Retina (tissue), 1 donor: ENCODE measurements at regions not wholly inside any gene's neighbourhood (a gene's known extent, or its start where the extent isn't known, plus 50 kb on each side); places are given as distances from the start of the nearest gene placed in this dataset.
"Not testable (repeated sequence)": the region's sequence is repeated elsewhere in the genome, so short reads cannot be mapped to it uniquely, and the experiment has no call there.

ENCODE experiments used
- DNase-seq: peaks from one replicate; pipeline ENCODE4 v3.0.0-alpha.2; 2016

GRCh38 chrX:45982958-45983727, 562.1 kb downstream of the ZNF674 start:
- DNase-seq, result not testable (repeated sequence)

- no peak for DNase-seq
These were observed 564.5 kb downstream of the ZNF674 start for GRCh38 chrX:45980726-45981125.

DNA sequence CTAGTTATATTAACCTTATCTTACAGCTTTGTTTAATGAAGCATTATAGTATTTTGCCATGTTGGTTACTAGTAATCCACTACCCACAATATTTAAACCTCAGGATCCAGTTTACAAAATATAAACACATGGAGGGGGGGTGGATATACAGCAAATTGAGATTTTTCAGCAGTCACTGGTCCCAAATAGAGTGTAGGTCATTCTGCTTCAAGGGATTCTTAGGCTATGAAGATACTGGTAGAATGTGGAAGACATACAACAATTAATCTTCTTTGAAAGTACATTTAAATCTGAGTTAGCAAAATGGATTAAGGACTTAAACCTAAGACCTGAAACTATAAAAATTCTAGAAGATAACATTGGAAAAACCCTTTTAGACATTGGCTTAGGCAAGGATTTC, 569.6 kb downstream of the ZNF674 start:
- no peak for DNase-seq

- no peak for DNase-seq
These were observed 572.6 kb downstream of the ZNF674 start for GRCh38 chrX:45972636-45973035.

- no peak for DNase-seq
These were observed 585.7 kb downstream of the ZNF674 start for GRCh38 chrX:45959567-45959966.

GRCh38 chrX:45956191-45956870, 588.9 kb downstream of the ZNF674 start:
- no peak for DNase-seq

DNA sequence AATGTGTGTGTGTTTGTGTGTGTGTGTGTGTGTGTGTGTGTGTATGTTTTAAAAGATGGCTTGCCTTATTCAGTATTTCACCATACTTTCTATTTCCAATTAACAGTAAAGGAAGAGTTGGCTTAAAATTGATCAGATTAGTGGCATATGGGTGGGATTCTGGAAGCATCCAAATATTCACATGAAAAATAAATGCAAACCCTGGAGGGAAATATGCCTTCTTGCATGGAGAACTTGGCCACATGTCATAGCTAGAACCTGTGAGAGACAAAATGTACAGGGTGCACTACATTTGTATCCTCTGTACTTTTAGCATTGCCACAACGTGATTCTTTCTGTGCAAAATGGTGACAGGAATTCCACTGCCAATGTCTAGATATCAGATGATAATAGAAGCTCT, 589.6 kb downstream of the ZNF674 start:
- no peak for DNase-seq

DNA sequence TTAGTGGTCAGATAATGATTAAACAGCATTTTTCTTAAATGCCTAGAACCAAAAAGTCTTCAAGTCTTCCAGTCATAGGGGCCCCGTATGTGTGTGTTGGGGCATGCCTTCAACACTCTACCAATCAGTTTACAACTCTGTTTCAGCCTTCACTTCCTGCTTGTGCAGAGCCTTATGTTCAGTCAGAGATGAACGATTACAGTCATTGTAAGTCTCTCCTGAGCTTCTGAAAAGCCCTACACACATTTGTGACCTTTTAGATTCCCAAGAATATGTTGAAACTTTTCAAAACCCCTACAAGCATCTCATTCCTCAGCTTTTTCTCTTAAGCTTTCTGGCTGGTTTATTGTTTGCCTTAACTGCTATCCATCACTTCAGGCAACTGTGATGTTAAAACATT, 591.2 kb downstream of the ZNF674 start:
- no peak for DNase-seq

DNA sequence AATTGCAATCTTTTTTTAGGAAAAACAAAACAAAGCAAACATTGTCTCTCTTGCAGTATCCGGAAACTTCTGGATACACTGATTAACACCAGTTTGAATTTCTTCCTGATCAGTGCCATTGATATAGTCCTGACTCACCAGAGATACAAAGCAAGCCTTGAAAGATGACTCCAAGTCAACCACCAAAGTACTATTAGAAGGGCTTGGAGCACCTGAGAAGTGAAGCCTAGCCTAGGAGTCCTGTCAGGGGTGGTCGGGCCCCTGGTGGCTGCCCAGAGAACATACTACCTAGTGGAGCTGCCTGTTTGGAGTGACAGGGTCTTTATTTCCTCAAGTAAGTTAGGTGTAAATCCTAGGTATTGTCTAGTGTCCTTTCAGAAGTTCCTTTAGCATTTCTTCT, 593.2 kb downstream of the ZNF674 start:
- no peak for DNase-seq

DNA sequence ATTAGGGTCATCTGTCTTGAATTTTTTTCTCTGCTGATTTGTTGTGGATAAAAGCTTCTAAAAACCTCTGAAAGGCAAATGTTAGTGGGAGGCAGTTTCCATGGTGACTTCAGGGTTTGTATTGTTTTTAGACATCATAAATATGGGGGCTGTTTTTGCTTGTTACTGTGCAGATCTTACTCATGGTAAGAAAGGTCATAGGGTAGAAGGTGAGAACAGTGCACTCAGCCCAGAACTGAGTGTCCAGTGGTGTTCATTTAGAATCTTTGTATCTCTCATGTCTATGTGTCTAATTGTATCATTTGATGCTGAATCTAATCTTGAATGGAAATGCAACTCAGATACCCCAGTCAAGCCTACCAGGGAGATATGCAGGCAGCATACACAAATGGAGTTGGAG, 609.8 kb downstream of the ZNF674 start:
- DNase-seq, result no peak

- no peak for DNase-seq
These were observed 632.9 kb downstream of the ZNF674 start for GRCh38 chrX:45912316-45912715.

- no peak for DNase-seq
These were observed 637.4 kb downstream of the ZNF674 start for GRCh38 chrX:45907786-45908185.

DNA sequence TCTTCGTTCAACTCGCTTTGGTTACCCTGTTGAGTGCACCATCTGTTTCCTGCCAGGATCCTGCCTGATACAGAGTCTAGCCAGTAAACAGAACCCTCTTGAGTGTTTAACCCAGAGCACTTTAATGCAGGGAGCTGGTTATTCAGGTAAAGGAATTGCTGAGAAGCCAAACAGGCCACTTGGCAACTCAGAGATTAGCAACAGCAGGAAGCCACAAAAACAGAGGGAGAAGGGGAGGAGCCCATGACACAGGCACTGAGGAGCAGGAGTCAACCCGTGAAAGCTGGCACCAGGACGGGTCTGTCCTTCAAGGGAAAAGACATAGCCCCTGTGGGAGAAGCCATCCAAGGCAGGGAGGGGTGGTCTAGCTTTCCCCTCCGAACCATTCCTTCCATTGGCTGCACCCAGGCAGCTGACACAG, 641.4 kb downstream of the ZNF674 start:
- DNase-seq, result no peak

GRCh38 chrX:45900766-45901615, 644.2 kb downstream of the ZNF674 start:
- DNase-seq, result peak; percentile 25

GRCh38 chrX:45894864-45895645, 650.2 kb downstream of the ZNF674 start:
- DNase-seq, result no peak

GRCh38 chrX:45889471-45889870, 655.8 kb downstream of the ZNF674 start:
- no peak for DNase-seq

DNA sequence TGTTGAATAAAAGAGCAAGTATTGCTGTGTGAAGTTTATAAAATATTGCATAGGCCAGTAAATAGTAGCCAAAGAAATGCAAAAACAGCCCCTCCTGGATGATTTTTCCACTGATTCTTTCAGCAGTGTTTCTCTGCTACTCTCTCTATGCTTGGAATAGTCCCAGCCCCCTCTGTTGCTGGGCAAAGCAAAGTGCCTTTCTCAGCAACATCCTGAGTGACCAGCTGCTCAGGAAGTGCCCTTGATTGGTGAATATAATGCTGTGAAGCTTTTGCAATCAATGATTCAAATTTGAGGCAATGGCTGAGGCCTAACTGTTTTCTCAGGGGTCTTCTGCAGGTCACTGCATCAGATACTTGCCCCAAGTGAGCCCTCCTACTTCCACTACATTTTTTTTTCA, 656.7 kb downstream of the ZNF674 start:
- no peak for DNase-seq

DNA sequence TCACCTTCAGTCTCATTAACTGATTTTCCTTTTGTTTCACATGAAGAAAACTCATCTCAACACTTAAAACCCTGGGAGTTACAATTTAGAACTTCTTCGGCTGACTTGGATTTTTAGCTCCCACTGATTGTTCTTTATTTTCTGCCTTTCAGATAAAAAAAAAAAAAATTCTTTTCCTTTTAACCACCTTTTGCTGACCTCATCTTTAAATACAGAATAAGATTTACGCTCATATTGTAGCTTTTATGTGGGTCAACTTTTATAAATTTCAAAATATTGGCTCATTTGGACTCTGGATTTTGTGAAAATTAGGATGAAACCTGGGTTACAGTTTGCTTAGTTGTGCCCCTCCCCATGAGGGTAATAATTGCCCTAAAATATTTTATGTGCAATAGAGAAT, 659.3 kb downstream of the ZNF674 start:
- no peak for DNase-seq

DNA sequence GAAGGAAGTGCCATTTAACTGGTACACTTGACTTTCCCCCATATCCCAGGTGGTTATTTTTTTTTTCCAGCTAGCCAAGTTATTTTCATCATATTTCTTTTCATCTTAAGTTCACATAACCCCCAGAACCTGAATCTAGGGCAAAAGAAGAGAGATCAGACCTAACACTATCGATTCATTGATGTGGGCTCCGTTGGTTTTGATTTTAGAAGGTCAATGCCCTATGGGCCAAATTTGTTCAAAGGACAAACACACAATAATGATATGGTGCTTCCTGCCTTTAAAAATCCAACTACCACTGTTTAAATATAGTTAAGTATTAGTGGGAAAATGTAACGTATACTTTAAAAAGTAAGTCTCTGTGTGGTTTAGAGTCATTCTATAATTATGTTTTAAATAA, 665.7 kb downstream of the ZNF674 start:
- no peak for DNase-seq

GRCh38 chrX:45876206-45876605, 669.0 kb downstream of the ZNF674 start:
- DNase-seq, result peak; percentile 26

- DNase-seq, result no peak
These were observed 671.4 kb downstream of the ZNF674 start for GRCh38 chrX:45873781-45874180.

GRCh38 chrX:45872480-45872879, 671.8 kb upstream of the DIPK2B start:
- no peak for DNase-seq

DNA sequence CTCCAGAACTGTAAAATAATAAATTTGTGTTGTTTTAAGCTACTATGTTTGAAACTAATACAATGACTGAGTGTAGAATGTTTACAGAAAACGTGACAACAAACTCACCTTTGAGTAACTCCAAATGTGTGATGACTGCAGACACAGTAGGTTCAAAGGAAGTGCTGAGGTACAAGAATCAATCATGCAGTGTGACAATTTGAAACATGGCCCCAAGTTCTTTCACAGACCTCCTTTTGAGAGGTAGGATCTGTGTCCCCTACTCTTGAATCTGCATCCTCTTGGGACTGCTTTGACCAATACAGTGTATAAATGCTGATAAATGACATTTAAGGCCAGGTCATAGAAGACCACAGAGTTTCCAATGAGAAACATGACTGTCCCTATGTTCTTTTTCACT, 667.7 kb upstream of the DIPK2B start:
- no peak for DNase-seq
